ENCODE measurements at regions not wholly inside any gene's neighbourhood (a gene's known extent, or its start where the extent isn't known, plus 50 kb on each side); places are given as distances from the start of the nearest gene placed in this dataset.
A peak's percentile ranks its signal among the peaks of the same experiment; 100 is the strongest.

DNA sequence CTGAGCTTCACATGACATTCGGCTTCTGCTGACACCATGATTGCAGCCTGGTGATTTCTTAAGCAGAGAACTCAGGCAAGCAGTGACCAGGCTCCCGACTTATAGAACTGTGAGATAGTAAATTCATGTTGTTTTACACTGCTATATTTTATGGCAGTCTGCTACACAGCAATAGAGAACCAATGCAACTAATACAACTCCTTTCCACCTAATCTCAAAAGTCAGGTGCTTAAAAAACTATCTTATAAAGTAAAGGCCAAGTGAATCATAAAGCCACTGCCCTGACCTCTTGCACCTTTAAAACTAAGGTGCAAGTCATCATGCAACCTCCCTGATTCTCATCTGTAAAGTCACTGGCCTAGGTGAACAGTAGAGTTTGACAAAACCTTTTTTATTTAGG lies 95.3 kb upstream of the GLS start:
- DNase-seq: no peak

DNA sequence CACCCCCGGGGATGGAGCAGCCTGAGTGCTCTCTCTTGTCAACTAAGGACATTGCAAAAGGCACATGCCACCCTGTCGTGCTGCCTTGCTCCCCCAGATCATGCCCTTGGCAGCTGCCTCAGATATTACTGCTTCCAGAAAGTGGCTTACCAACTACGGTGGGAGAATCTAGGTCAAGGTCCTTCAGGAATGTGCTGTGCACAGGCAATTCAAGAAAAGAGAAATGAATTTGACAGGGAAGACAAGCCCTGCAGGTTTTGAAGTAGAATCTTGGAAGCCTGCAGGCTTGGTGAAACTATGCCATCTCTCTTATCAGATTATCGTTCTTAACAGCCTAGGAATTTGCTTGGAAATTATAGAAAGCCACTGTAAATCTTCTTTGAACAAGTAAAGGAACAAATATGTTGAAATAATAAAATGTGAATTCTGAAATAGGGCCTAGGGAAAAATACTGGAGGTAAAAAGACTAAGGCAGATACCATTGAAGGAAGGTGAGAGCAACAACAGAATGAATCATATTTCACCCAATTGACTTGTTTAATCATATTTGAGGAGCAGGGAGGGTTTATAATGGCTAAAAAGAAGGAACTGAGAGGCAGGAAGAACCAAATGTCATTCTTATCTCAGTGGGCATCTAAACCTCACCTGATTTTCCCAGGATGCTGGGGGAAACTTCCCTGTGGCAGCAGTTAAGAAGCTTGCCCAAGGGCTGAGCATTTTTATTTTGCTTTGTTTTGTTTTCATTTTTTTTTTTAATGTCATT lies 94.0 kb upstream of the GLS start:
- DNase-seq: peak; percentile 4

DNA sequence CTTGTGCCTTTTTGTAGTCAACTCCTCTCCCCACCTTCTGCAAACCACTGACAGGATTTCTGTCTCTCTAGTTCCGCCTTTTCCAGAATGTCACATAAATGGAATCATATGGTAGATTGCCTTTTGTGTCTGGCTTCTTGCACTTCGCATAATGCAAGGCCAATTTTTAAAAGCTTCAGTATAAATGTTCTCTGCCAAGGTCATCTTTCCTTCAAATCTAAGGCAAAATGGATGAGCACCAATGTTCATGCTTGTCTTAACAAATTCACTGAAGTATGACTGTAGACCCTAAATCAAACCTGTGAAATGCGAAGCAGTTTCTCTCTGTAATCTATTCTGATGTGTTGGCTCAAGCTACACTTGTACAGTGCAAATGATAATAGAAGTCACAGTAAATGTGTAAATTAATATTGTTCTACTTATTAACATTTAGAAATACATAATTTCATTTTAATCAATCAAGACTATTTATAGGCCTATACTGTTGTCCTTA lies 92.8 kb upstream of the GLS start:
- no peak for DNase-seq

DNA sequence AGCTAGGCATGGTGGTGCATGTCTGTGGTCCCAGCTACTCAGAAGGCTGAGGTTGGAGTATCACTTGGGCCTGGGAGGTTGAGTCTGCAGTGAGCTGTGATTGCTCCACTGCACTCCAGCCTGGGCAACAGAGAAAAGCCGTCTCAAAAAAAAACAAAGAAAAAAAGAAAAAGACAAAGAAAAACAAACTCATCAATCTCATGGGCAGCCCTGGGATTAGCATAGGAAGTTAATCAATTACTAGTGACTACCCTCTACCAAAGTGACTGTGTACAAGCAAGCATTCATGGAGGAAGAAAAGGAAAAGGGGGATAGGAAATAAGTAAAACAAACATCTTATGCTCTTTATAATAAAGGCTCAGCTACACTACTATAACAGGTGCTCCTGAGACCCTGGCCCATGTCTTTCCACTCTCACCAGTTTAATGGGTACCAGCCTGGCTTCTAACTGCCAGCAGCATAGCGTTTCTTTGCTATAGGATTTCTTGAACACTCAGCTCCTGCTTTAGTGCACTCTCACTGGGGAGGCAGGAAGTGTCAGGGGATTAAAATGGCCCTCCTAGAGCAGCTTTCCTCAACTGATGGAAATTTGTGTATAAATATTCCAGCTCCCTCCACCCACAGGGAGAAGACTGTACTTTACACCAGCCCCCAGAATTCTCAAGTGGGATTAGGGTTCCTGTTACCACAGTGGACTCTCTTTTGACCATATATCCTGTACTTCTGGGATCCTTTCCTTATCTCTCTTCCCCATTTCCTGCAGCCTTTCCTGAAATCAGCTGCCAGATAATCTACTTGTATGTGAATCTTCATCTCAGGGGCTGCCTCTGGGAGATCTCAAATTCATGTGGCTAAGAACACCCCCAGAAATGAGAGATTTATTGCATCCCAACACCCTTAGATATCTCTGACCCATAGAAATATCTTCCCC lies 91.3 kb upstream of the GLS start:
- no peak for DNase-seq

DNA sequence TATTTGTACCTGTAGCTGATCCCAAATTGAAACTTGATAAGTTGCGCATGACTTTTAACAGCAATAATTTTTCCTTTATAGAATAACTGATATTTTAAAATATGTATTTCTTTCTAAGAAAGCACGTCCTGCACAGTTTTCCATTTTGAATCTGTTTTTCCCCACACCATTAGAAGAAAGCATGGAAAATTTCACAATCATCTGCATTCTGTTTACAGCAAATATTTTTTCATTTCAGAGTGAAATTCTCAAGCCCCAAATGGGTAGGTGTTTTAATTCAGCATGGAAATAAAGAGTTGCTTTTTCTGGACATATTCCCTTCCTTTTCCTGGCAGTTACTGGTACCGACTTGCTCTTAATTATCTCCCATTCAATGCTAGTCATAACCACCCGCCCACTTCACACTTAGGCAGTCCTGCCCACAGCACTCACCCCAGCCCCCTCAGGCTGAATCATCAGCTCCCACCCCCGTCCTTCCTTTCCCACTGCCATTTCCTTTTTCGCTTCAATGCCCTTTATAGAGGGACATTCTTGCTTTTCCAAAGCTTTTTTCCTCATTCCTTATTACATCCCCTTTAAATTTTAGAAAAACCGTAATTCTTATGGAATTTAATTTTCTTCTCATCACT lies 89.2 kb upstream of the GLS start:
- peak; percentile 74 for DNase-seq

DNA sequence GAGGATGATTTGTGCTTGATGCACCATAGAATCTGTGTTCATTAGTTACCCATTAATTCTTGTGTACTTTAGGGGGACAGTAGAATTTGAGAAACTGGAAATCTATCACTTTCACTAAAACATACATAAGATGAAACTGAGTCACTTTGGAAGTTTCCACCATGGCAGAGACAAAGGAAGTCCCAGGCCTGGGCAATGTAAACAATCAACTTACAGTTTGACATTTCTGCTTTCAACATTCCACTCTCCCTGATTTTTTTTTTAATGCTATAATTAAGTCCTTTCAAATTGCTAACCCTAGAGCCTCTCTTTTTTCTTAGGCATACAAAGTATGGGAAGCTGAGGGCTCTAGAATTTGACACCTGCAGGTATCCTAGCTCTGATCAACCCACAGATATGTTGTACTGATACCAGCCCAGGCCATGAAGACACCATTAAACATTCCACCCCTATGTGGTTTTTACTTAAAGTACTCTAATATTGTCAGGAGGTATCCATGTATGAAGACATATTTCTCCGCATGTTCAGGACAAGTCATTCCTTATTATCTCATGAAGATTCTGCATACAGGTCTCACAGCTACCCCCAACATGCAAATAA lies 88.5 kb upstream of the GLS start:
- peak; percentile 22 for DNase-seq

DNA sequence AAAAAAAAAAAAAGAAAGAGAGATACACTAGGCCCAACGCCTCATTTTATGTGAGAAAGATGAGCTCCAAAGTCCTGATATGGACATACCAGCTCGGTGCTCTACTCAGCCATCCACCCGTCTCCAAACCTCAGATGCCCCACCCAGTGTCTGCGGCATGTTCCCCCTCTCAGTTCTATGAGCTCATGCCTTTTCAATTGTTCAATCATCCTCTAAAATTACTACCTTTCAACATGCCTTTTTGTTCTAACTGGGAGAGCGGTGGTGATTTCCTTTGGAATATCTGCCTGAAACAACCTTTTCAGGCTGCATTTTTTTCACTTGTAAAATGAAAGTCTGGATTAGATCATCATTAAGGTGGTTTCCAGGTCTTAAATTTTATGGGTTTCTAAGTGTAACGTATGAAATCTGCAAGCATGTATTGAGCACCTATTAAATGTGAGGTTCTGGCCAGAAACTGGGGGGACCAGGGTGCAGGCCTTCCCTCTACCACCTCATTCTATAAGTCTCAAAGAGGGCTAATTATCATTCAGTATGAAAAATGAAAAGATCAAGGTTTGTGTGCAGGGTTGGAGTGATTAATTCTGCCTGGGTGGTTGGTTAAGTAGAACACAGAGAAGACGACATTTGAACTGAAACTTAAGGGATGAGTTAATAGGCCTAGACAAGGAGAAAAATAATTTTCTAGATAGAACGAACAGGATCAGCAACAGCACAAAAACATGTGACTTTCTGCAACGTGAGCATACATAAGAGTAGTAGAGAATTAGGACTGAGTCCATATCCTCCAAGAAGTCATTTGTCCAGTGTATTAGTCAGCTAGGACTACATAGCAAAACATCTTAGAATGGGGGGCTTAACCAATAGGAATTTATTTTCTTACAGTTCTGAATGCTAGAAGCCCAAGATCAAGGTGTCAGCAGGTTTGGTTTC lies 87.4 kb upstream of the GLS start:
- no peak for DNase-seq

DNA sequence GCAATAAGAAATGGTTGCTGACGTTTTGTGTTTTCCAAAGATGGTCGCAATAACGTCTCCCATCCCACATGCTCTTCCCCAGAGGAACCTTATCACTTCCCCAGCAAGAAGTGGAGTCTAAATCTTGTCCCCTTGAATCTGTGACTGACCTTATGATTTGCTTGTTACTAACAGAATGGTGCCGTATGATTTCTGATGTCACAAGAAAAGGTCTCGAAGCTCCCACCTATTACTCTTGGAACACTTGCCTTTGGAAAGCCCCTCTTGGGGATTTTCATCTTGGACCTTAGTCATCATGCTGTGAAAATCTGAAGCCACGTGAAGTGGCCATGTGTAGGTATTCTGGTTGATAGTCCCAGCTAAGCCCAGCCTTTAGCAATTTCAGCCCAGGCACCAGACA lies 86.2 kb upstream of the GLS start:
- no peak for DNase-seq

DNA sequence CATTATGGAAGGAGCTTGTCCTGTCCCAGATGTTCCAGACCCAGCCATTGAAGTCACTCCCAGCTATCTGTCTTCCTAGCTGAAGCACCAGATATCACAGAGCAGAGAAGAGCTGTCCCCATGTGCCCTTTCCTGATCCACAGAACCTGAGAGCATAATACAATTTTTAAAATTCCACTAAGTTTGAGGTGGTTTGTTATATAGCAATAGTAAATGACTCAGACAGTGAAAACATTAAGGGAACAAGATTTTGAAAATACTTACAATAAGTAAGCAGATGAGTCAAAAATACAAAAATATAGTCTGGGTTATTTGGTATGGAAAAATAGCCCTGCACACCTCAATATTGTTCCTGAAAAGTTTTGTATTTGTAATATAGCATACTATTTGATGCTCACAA lies 85.8 kb upstream of the GLS start:
- no peak for DNase-seq

DNA sequence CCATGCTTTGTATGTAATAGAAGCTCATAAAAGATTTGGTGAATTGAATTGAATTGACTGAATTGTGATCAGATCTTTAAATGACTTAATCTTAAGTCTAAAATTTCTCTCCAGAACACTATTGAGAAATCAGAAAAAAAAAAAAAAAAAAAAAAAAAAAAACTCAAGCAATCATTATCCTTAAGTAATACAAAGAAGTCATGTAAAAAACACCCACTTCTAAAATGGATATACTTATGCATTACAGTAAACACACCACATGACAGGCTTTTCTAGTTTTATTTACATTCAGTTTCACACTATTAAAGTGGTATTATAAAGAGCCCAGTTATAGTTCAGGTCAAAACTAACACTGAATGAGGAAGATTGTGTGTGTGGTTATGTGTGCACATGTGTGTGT lies 84.9 kb upstream of the GLS start:
- DNase-seq: no peak

DNA sequence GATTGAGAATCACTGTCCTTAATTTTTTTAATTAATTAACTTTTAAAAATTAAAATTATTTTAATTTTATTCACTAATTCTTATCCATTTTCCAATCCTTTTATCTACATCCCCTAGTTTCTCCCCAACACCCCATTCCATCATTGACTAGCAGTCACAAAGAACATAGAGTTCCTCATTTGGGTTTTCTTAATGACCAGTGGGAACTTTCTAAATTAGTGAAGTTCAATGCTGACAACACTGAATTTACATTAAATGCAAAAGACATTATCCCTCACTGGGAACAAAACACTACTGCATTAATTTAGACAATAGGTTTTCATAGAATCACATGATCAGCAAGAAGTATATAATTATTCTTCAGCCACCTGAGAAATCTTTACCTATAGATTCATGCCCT lies 80.6 kb upstream of the GLS start:
- no peak for DNase-seq

DNA sequence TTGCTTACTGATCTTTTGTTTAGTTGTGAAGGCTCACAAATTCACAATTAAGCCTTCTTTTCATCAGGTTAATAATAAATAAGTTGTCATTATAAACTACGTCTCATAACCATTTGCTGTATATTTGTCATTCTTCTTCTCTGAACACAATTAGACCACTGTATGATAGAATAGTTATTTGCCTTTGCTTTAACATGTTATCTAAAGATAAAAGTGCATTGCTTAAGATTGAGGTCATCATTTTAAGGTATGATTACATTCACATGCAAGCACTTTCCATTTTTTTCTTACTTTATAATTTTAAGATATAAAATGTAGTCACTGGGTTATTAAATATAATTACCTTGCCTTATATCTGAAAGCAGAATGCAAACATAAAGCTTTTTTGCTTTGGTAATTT lies 80.1 kb upstream of the GLS start:
- no peak for DNase-seq

DNA sequence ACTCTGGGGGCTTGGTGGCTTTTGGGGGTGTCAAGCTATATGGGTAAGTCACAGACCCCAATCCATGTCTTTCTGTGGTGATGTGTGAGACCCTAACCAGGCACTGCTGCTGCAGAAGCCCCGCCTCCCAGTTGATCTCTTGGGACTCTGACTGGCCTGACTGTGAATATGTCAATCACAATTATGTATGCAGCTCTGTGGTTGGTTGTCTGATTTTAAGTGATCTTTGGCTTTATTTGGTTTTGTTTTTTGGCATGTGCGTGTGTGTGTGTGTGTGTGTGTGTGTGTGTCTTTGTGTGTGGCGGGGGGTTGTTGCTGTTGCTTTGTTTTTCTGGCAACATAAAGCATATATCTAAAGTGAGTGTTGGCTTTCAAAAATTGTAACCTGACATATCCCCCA lies 78.5 kb upstream of the GLS start:
- no peak for DNase-seq

DNA sequence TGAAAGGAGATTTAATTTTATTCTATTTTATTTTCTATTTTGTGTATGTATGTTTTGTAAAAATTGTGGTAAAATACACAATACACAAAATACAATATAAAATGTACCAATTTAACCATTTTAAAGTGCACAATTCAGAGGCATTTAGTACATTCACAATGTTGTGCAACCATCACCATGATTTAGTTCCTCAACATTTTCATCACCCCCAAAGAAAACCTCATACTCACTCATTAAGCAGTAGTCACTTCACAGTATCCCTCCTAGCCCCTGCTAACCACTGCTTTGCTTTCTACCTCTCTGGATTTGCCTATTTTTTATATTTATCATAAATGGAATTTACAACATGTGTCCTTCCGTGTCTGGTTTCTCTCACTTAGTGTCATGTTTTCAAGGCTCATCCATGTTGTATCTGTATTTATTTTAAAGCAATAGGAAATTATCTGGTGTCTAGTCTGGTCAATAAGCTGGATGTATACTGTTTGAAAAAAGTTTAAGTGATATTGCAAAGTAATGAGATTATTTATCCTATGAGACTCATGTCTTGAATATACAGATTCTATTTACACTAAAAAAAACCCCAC lies 77.9 kb upstream of the GLS start:
- DNase-seq: no peak

DNA sequence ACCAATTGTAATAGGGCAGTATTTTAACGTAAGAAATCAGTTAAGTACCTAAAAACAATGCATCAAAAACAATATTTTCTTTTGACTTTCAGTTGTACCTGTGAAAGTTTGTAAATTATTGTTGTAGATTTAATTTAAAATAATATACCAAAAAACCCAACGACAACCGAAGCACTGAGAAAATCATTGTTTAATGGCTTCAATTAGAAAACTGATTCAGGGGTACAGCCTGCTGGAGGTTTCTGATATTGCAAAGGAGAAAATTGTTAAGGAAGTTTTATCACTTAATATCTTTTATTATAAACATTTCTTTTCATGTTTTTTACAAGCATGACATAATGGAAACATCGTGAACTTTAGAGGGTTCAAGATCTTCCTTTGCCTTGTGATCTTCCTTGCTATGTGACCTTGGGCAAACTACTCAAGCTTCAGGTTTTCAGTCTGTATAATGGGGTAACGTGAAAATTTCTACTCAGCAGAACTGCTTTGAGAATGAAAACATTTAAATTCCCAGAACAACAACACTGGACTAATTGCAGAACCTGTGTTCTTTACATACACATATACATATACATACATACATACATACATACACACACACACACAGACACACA lies 76.3 kb upstream of the GLS start:
- peak; percentile 21 for DNase-seq

DNA sequence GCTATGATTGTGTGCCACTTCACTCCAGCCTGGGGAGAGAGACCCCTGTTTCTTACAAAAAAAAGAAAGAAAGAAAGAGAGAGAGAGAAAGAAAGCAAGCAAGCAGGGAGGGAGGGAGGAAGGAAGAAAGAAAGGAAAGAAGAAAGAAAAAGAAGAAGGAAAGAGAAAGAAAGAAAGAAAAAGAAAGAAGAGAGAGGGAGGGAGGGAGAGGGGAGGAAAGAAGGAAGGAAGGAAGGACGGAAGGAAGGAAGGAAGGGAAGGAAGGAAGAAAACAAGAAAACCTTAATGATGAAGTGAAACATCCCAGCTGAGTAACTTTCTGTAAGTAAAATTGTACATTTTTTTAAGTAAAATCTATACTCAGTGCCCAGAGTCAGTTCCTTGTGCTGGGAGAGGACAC lies 75.5 kb upstream of the GLS start:
- DNase-seq: no peak

DNA sequence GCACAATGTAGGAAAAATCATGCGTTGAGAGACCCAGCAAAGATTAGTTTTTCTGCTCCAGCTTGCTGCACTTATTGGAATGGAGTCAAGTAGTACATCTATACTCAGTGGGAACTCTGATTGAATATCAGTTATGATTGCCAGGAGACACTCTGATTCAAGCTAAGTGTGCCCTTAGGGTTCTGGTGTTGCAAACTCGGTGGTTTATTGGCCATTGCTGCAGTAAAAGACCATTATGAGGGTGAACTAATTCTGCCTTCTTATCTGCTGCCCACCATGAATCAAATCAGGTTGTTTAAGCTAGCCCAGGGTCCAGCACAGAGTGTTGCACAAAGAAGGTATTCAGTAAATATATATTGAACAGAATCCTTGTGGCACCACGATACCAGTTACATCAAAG lies 74.8 kb upstream of the GLS start:
- no peak for DNase-seq

DNA sequence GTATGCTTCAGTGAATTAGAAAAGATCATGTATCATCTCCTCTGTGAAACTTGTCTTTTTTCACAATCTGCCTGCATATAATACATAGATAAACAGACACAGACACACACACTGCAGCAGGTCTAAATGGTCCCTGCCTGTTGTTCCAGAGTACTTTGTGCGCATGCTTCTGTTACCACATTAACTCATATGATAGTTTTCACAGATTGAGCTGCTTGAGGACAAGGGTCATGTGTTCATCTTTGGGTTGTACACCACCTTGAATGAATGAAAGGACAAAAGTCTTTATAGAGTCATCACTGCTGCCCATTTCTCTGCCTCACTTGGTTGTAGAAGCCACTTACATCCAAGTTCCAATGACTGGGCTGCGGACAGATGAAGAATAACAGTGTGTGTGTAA lies 72.7 kb upstream of the GLS start:
- no peak for DNase-seq

DNA sequence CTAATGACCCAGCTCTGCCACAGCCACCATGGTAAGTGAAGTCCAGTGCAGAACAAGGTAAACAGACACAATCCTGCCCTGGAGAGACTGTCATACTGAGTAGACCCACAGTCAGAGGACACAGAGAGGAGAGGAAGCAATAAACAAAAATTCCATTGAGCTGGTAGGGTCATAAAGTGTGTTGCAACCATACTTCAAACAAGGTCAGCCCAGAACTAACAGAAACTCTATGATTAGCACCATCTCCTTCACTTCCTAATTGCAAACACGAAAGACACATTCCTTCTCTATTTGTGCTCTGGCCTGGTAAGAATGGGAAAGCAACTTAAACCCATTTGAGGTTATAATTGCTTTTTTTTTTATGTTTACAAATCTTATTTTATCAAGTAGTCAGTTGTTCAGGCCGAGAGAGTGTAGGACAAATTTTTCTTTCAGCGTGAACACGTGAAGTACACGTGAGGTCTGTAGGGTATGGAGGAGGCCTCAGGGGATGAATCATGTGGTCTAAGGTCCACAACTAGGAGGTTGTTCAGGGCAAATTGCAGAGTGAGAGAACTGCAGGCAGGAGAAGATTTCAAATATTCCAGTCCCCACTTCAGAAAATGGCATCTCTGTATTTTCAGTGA lies 71.4 kb upstream of the GLS start:
- no peak for DNase-seq

DNA sequence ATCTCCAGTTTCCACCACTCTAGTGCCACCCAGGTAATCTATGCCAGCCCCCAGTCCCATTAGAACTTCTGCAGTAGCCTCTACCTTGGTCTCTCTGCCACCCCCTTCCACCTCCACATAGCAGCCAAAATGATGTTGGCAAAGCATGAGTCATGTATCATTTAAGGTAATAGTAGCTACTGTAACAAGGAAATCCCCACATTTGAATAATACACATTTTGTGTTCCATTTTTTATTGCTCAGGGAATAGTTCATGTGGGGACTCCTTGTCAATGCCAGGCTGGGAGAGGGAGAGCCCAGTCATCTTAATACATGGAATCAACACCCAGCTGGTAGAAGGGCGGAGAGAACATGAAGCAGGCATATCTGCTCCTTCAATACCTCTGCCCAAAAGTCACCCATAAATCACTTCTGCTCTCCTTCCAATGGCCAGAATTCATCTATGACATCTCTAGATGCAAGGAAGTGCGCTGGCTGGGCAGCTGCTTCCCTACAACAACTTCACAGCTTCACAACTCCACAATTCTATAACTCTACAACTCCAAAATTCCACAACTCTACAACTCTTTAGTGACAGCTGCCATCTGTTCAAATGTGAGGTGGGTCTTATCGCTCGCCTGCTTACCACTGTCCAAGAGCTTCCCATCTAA lies 70.6 kb upstream of the GLS start:
- no peak for DNase-seq

Data from EL (cell line).